H1 (cell line): ENCODE measurements at regions not wholly inside any gene's neighbourhood (a gene's known extent, or its start where the extent isn't known, plus 50 kb on each side); places are given as distances from the start of the nearest gene placed in this dataset.

ENCODE experiments used
- CTCF ChIA-PET: fragments of 300-600 bp; sonication (Branson Sonifier 250); formaldehyde crosslinking; loops from one replicate; lab custom pipeline; 2021; ENCODE audit not compliant: partially characterized antibody; lab: Charles Lee
- POLR2A ChIA-PET: fragments of 300-600 bp; sonication (Branson Sonifier 250); formaldehyde crosslinking; loops from one replicate; lab custom pipeline; 2021; ENCODE audit warnings: inconsistent platforms; ENCODE audit not compliant: partially characterized antibody; lab: Charles Lee
- DNase-seq, 2 experiments: peaks; one replicate each; pipeline versions ENCODE4 v3.0.0 to v3.0.0-alpha.2; 2010 to 2022; ENCODE audit warnings: low spot score in 2 of 2, low read depth in 1 of 2, mixed read lengths in 1 of 2
- FAIRE-seq: peaks from 2 replicates; lab custom pipeline; 2011; peaks lifted over from hg19 to GRCh38; lab: Jason Lieb, UNC
- H2AFZ ChIP-seq: 2 replicates; pipeline ENCODE4 v1.8.1; 2012; ENCODE audit warnings: low read length, inconsistent platforms
- H2AK5ac ChIP-seq: 2 replicates; pipeline ENCODE4 v1.6.1; 2013; ENCODE audit warnings: low read depth, low read length
- H2BK120ac ChIP-seq: replicated peaks from 2 replicates; pipeline ENCODE3; 2013; ENCODE audit warnings: low read depth, low read length, inconsistent platforms
- H2BK12ac ChIP-seq: 2 replicates; pipeline ENCODE4 v1.6.1; 2013; ENCODE audit warnings: low read depth, low read length
- H2BK15ac ChIP-seq: 2 replicates; pipeline ENCODE4 v1.6.1; 2013; ENCODE audit warnings: low read length
- H2BK20ac ChIP-seq: 2 replicates; pipeline ENCODE4 v1.6.1; 2013; ENCODE audit warnings: low read length
- H2BK5ac ChIP-seq: 2 replicates; pipeline ENCODE4 v1.6.1; 2013; ENCODE audit warnings: low read depth, low read length
- H3K14ac ChIP-seq: 2 replicates; pipeline ENCODE4 v1.6.1; 2013; ENCODE audit warnings: inconsistent platforms; ENCODE audit not compliant: insufficient read length
- H3K18ac ChIP-seq: 2 replicates; pipeline ENCODE4 v1.6.1; 2013; ENCODE audit warnings: low read length; ENCODE audit errors: extremely low read depth
- H3K23ac ChIP-seq: 2 replicates; pipeline ENCODE4 v1.6.1; 2013; ENCODE audit warnings: inconsistent platforms; ENCODE audit not compliant: insufficient read length
- H3K23me2 ChIP-seq: 2 replicates; pipeline ENCODE4 v1.6.1; 2013; ENCODE audit warnings: low read depth, low read length
- H3K27ac ChIP-seq: 2 replicates; pipeline ENCODE4 v1.6.1; 2011; ENCODE audit warnings: low read depth, low read length, inconsistent platforms
- H3K27me3 ChIP-seq, 4 experiments: replicated peaks in 1 of 4; 1 replicate in 1 of 4; 2 replicates in 3 of 4; pipeline versions ENCODE4 v1.6.1 to v1.8.1; 2011 to 2013; ENCODE audit warnings: low read length in 3 of 4, mild to moderate bottlenecking in 3 of 4, inconsistent platforms in 2 of 4, mixed read lengths in 2 of 4, moderate library complexity in 1 of 4; ENCODE audit not compliant: control insufficient read depth in 3 of 4, insufficient read depth in 3 of 4; ENCODE audit errors: extremely low read depth in 1 of 4
- H3K36me3 ChIP-seq, 4 experiments: 2 replicates each; pipeline versions ENCODE4 v1.6.1 to v1.8.1; 2011 to 2013; ENCODE audit warnings: mild to moderate bottlenecking in 4 of 4, low read length in 3 of 4, moderate library complexity in 2 of 4, control low read depth in 1 of 4, inconsistent platforms in 1 of 4; ENCODE audit not compliant: insufficient read depth in 4 of 4, control insufficient read depth in 2 of 4
- H3K4ac ChIP-seq: replicated peaks from 2 replicates; pipeline ENCODE3; 2013; ENCODE audit warnings: low read length, low read depth, mixed read lengths, inconsistent platforms; ENCODE audit not compliant: insufficient read length
- H3K4me1 ChIP-seq, 4 experiments: replicated peaks in 1 of 4; 1 replicate in 1 of 4; 2 replicates in 3 of 4; pipeline versions ENCODE4 v1.6.1 to v1.8.1; 2011 to 2013; ENCODE audit warnings: low read length in 3 of 4, inconsistent platforms in 2 of 4, mixed read lengths in 1 of 4; ENCODE audit not compliant: insufficient read depth in 4 of 4, control insufficient read depth in 3 of 4
- H3K4me2 ChIP-seq, 2 experiments: 2 replicates each; pipeline versions ENCODE4 v1.6.1 to v1.8.1; 2011 to 2013; ENCODE audit warnings: low read depth in 2 of 2, low read length in 2 of 2, control low read depth in 1 of 2, inconsistent platforms in 1 of 2, mild to moderate bottlenecking in 1 of 2; ENCODE audit not compliant: insufficient read depth in 1 of 2
- H3K4me3 ChIP-seq, 4 experiments: fragments of 200-600, 300-600 bp in 1 of 4; sonication (generic), shearing (Covaris generic), sonication (Bioruptor Twin) in 1 of 4; 2 replicates each; pipeline versions ENCODE4 v1.5.1 to v1.8.1; 2011 to 2016; ENCODE audit warnings: low read length in 4 of 4, low read depth in 3 of 4, control low read depth in 2 of 4, inconsistent platforms in 2 of 4, mild to moderate bottlenecking in 2 of 4, mixed read lengths in 1 of 4, moderate library complexity in 1 of 4; ENCODE audit not compliant: insufficient read depth in 2 of 4; ENCODE audit errors: extremely low read depth in 1 of 4
- H3K56ac ChIP-seq: replicated peaks from 2 replicates; pipeline ENCODE3; 2013; ENCODE audit warnings: low read depth, mild to moderate bottlenecking, mixed read lengths, low read length, inconsistent platforms; ENCODE audit not compliant: insufficient read length
- H3K79me1 ChIP-seq: 2 replicates; pipeline ENCODE4 v1.6.1; 2013; ENCODE audit warnings: low read depth, low read length, control low read depth
- H3K79me2 ChIP-seq, 2 experiments: 2 replicates each; pipeline versions ENCODE4 v1.6.1 to v1.8.1; 2012 to 2013; ENCODE audit warnings: low read length in 2 of 2, mild to moderate bottlenecking in 2 of 2, inconsistent platforms in 1 of 2; ENCODE audit not compliant: insufficient read depth in 2 of 2, control insufficient read depth in 1 of 2
- H3K9ac ChIP-seq, 4 experiments: replicated peaks in 1 of 4; 1 replicate in 1 of 4; 2 replicates in 3 of 4; pipeline versions ENCODE4 v1.6.1 to v1.8.1; 2011 to 2013; ENCODE audit warnings: low read depth in 3 of 4, low read length in 3 of 4, control low read depth in 2 of 4, mild to moderate bottlenecking in 2 of 4, moderate library complexity in 2 of 4, inconsistent platforms in 1 of 4; ENCODE audit errors: extremely low read depth in 1 of 4
- H3K9me3 ChIP-seq, 2 experiments: 2 replicates each; pipeline versions ENCODE4 v1.6.1 to v1.8.1; 2012 to 2013; ENCODE audit warnings: mild to moderate bottlenecking in 2 of 2, moderate library complexity in 2 of 2, control low read depth in 1 of 2, inconsistent platforms in 1 of 2, low read depth in 1 of 2, low read length in 1 of 2, mixed read lengths in 1 of 2; ENCODE audit not compliant: insufficient read depth in 2 of 2
- H4K20me1 ChIP-seq, 2 experiments: replicated peaks in 1 of 2; 2 replicates each; pipeline versions ENCODE3 to v1.8.1; 2011 to 2013; ENCODE audit warnings: inconsistent platforms in 2 of 2, low read length in 2 of 2, mild to moderate bottlenecking in 1 of 2; ENCODE audit not compliant: insufficient read depth in 2 of 2, control insufficient read depth in 1 of 2
- H4K5ac ChIP-seq: 2 replicates; pipeline ENCODE4 v1.6.1; 2013; ENCODE audit warnings: low read length, low read depth, mixed read lengths, inconsistent platforms; ENCODE audit not compliant: insufficient read length
- H4K8ac ChIP-seq: 2 replicates; pipeline ENCODE4 v1.8.0; 2013; ENCODE audit warnings: mild to moderate bottlenecking, moderate library complexity, low read length, inconsistent platforms; ENCODE audit not compliant: insufficient read depth; ENCODE audit errors: extremely low read depth
- H4K91ac ChIP-seq: replicated peaks from 2 replicates; pipeline ENCODE3; 2013; ENCODE audit warnings: low read length, mixed read lengths, inconsistent platforms; ENCODE audit not compliant: insufficient read length
- ASH2L ChIP-seq: fragments of 200-600, 300-600 bp; sonication (generic); IDR thresholded peaks from one replicate; pipeline ENCODE4 v1.7.1; 2017; ENCODE audit warnings: low read length
- CBX8 ChIP-seq: fragments of 300-800, 300-1000 bp; sonication (generic); IDR thresholded peaks from 2 replicates; pipeline ENCODE4 v1.7.1; 2016; ENCODE audit warnings: low read depth, low read length, borderline replicate concordance
- EGR1 ChIP-seq: IDR thresholded peaks from 2 replicates; pipeline ENCODE4 v1.6.1; 2011; ENCODE audit warnings: low read depth, low read length, borderline replicate concordance
- EP300 ChIP-seq, 2 experiments: IDR thresholded peaks; 1 replicate in 1 of 2; 2 replicates in 1 of 2; pipeline ENCODE4 v1.6.1; 2011 to 2012; ENCODE audit warnings: low read depth in 2 of 2, low read length in 2 of 2, mild to moderate bottlenecking in 2 of 2, borderline replicate concordance in 1 of 2, inconsistent platforms in 1 of 2, moderate library complexity in 1 of 2
- GABPA ChIP-seq: IDR thresholded peaks from 2 replicates; pipeline ENCODE4 v1.6.1; 2011; ENCODE audit warnings: mild to moderate bottlenecking, low read length, moderate library complexity, borderline replicate concordance; ENCODE audit not compliant: insufficient read depth
- POLR2A ChIP-seq, 2 experiments: IDR thresholded peaks; 1 replicate in 1 of 2; 2 replicates in 1 of 2; pipeline ENCODE4 v1.6.1; 2011; ENCODE audit warnings: low read depth in 2 of 2, low read length in 2 of 2, mild to moderate bottlenecking in 2 of 2; ENCODE audit errors: control extremely low read depth in 1 of 2
- RXRA ChIP-seq: IDR thresholded peaks from 2 replicates; pipeline ENCODE4 v1.6.1; 2011; ENCODE audit warnings: low read depth, mild to moderate bottlenecking, low read length, moderate library complexity; ENCODE audit not compliant: insufficient read depth
- SAP30 ChIP-seq: fragments of 300-600 bp; sonication (generic); IDR thresholded peaks from 2 replicates; pipeline ENCODE4 v1.7.1; 2012; ENCODE audit warnings: low read length, moderate library complexity, mild to moderate bottlenecking, inconsistent platforms; ENCODE audit not compliant: insufficient read depth, insufficient replicate concordance
- TBP ChIP-seq: IDR thresholded peaks from 2 replicates; pipeline ENCODE4 v1.6.1; 2011; ENCODE audit warnings: low read depth, low read length, improper control_type of control experiment
- TCF12 ChIP-seq: IDR thresholded peaks from 2 replicates; pipeline ENCODE4 v1.6.1; 2011; ENCODE audit warnings: low read depth, mild to moderate bottlenecking, low read length
- WGBS, 2 experiments: shearing (Covaris generic) in 1 of 2; methylation state at CpG; one replicate each; pipeline versions ENCODE4 v1.1.6 to v1.1.7; 2013 to 2015; ENCODE audit warnings: low lambda C conversion rate in 2 of 2, mixed read lengths in 2 of 2, inconsistent platforms in 1 of 2, low coverage in 1 of 2, missing lambda C conversion rate in 1 of 2; ENCODE audit not compliant: insufficient replicate concordance in 2 of 2, insufficient coverage in 1 of 2, insufficient read length in 1 of 2; ENCODE audit errors: extremely low coverage in 1 of 2, missing lambda C conversion rate in 1 of 2; 5-methylcytosine and 5-hydroxymethylcytosine counted together

DNA sequence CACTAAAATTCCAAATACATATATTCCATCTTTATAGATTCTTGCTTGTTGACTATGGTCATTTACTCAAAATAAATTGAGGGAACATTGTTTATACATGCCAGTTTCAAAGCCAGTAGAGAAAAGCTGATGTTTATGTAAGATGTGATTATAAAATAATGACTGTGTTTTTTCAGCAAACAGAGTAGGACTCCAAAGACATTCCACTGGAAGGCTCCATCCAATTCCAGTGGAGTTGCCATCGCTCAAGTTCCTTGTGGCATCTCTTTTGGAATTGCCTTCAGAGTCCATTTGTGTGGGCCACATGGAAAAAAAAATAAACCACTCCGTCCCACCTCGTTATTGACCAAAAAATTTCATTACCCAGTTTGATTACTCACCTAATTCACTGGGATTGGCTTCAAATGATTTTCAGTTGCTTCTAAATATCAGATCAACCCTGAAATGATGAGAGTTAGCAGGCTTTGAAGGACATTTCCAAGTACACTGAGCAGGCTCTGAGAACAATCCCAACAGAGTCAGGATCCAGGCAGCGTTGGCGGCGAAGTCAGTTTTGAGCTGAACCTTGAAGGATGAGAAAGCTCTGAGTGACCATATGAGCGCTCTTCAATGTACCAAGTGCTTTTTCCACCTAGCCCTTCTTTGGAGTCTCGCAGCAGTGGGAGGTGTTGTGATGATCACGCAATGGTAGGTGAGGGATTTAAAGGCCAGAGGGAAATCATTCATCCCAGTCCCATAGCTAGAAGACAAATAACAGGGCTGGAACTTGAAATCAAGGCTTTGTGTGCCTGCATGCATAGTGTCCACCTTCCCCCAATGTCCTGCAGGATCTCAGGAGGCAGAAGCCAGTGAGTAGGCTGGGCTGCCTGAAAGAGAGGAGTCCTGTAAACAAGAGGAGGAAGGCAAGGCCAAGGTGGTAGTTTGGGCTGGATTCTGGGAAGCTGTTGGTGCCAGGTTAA lies 281.7 kb downstream of the CDC5L start:
- H2BK20ac ChIP-seq = 0 out of 2 replicates have a peak overlapping the region, but pooled peaks have one; percentile 6
- CTCF ChIA-PET = interaction anchor here (0.6 to 3.7 kb wide), 22 partner anchors 8 to 1045 kb away, joined by 3 to 29 read pairs (median 4); no protein-coding TSS in a partner anchor
- H3K27me3 ChIP-seq = no peaks in the 10 kb centered on the region; a peak in 1 of 7 replicates
- no peak overlapping the region for H3K9ac ChIP-seq
- no peaks in the 10 kb centered on the region for H3K79me1 ChIP-seq
- no peak overlapping the region for H3K23ac ChIP-seq
- H2BK5ac ChIP-seq = peak overlapping the region; percentile 36
- 93% methylated on average over 9 of the region's 9 CpGs; no CpG with 5 or more reads in 1 of the 2 experiments for WGBS, 2 experiments
- H3K36me3 ChIP-seq = no peaks in the 10 kb centered on the region
- no peak overlapping the region for H3K4ac ChIP-seq
- H3K4me1 ChIP-seq = peaks cover under 1 to 28% (median 20%) of the 10 kb centered on the region in 4 experiments; a peak in 6 of 7 replicates
- no peak overlapping the region for H3K14ac ChIP-seq
- no peak overlapping the region for H3K18ac ChIP-seq
- FAIRE-seq (no peak), DNase-seq (no peak)
- H3K9me3 ChIP-seq = no peaks in the 10 kb centered on the region
- no peak overlapping the region for H3K56ac ChIP-seq
- H2BK15ac ChIP-seq = 0 out of 2 replicates have a peak overlapping the region, but pooled peaks have one; percentile 0
- peak overlapping the region; percentile 19; the same call in 1 of the 2 replicates for H2AK5ac ChIP-seq
- H2AFZ ChIP-seq = no peak overlapping the region
- no peak overlapping the region for H4K91ac ChIP-seq
- H3K4me2 ChIP-seq = no peak overlapping the region
- H3K79me2 ChIP-seq = no peaks in the 10 kb centered on the region
- H4K8ac ChIP-seq = no peak overlapping the region
- no peak overlapping the region for H2BK120ac ChIP-seq
- H3K4me3 ChIP-seq = no peak overlapping the region
- H4K5ac ChIP-seq = no peak overlapping the region
- POLR2A ChIA-PET = interaction anchor here (0.9 to 2.0 kb wide), 2 partner anchors 9 to 13 kb away, joined by 3 to 5 read pairs; no protein-coding TSS in a partner anchor
- H4K20me1 ChIP-seq = no peaks in the 10 kb centered on the region
- no peak overlapping the region for H3K27ac ChIP-seq
- no peaks in the 10 kb centered on the region for H3K23me2 ChIP-seq
- H2BK12ac ChIP-seq = peak overlapping the region; percentile 31; the same call in 1 of the 2 replicates
- TF ChIP-seq EP300 (IDR thresholded peaks at IDR 0.05; ENCODE audit: borderline replicate concordance in 1 of 2, low read depth in 2 of 2, low read length in 2 of 2) (no peak), RXRA (no peak), GABPA (no peak), EGR1 (no peak), CBX8 (no peak), ASH2L (no peak), SAP30 (no peak), TCF12 (no peak), TBP (no peak), POLR2A (IDR thresholded peaks at IDR 0.05; ENCODE audit: control extremely low read depth in 1 of 2, low read depth in 2 of 2, low read length in 2 of 2) (no peak)
